ENCODE measurements at regions not wholly inside any gene's neighbourhood (a gene's known extent, or its start where the extent isn't known, plus 50 kb on each side); places are given as distances from the start of the nearest gene placed in this dataset.
"Not testable (repeated sequence)": the region's sequence is repeated elsewhere in the genome, so short reads cannot be mapped to it uniquely, and the experiment has no call there.

DNA sequence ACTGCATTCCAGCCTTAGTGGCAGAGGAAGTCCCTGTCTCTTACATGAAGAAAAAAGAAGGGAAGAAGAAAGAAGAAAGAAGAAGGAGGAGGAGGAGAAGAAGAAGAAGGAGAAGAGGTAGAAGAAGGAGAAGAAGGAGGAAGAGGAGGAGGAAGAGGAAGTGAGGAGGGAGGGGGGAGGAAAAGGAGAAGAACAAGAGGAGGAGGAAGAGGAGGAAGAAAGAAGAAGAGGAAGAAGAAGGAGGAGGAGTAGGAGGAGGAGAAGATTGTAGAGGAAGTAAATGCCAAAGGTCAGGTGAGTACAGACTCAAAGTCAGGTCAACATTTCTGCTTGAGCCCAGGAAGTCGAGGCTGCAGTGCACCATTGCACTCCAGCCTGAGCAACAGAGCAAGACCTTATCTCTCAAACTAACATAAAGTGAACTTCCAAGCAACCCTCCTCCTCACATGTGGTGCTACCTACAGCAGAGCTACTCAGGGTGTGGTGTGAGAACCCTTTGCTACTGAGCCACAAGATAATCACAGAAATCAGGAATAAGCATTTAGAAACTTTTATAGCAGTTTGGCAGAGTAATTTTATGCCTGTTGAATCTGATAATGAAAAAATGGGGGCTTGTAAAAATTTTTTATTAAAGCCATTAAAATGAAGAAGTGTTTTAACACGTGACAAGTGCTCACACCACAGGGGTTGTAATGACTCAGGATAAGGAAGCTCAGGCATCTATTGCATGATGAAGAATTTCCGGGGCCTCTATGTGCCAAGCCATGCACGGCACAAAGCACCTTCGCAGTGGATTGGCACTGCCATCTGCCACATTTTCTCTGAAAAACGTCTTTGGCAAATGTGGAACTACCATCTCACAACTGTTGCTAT is 224.9 kb upstream of the AUTS2 start:
- Mint-ChIP-seq H3K9me3 (no peaks in the 10 kb centered on the region), H3K36me3 (ENCODE audit: low read depth) (no peaks in the 10 kb centered on the region), H3K27me3 (ENCODE audit: low read depth) (no peaks in the 10 kb centered on the region), H3K4me1 (no peaks in the 10 kb centered on the region), H3K4me3 (no peak overlapping the region), H3K27ac (ENCODE audit: unreplicated experiment) (no peak overlapping the region)
- TF ChIP-seq, protein P1, sequence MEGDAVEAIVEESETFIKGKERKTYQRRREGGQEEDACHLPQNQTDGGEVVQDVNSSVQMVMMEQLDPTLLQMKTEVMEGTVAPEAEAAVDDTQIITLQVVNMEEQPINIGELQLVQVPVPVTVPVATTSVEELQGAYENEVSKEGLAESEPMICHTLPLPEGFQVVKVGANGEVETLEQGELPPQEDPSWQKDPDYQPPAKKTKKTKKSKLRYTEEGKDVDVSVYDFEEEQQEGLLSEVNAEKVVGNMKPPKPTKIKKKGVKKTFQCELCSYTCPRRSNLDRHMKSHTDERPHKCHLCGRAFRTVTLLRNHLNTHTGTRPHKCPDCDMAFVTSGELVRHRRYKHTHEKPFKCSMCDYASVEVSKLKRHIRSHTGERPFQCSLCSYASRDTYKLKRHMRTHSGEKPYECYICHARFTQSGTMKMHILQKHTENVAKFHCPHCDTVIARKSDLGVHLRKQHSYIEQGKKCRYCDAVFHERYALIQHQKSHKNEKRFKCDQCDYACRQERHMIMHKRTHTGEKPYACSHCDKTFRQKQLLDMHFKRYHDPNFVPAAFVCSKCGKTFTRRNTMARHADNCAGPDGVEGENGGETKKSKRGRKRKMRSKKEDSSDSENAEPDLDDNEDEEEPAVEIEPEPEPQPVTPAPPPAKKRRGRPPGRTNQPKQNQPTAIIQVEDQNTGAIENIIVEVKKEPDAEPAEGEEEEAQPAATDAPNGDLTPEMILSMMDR (conservative IDR thresholded peaks at IDR 0.05), result no peak
- no peak for DNase-seq (ENCODE audit: low read depth, low spot score)

DNA sequence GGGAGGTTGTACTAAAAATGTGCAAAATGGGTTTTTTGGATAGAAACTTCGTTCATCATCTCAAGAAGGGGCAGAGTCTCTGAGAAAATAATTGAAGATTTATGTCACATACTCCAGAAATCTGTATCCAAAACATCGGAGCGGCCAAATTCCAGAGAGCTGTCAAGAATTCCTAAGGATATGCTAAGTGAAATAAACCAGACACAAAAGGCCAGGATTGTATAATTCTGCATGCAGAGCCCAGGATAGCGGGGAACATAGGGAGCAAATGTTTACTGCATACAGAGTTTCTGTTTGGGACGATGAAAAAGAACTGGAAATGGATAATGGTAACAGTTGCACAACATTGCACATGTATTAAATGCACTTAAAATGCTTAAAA is 224.2 kb upstream of the AUTS2 start:
- Mint-ChIP-seq H3K9me3 (no peaks in the 10 kb centered on the region), H3K36me3 (ENCODE audit: low read depth) (no peaks in the 10 kb centered on the region), H3K27me3 (ENCODE audit: low read depth) (no peaks in the 10 kb centered on the region), H3K27ac (ENCODE audit: unreplicated experiment) (no peak overlapping the region), H3K4me3 (no peak overlapping the region), H3K4me1 (no peaks in the 10 kb centered on the region)
- no peak for DNase-seq (ENCODE audit: low read depth, low spot score)
- TF ChIP-seq, protein P1 (conservative IDR thresholded peaks at IDR 0.05), result no peak

DNA sequence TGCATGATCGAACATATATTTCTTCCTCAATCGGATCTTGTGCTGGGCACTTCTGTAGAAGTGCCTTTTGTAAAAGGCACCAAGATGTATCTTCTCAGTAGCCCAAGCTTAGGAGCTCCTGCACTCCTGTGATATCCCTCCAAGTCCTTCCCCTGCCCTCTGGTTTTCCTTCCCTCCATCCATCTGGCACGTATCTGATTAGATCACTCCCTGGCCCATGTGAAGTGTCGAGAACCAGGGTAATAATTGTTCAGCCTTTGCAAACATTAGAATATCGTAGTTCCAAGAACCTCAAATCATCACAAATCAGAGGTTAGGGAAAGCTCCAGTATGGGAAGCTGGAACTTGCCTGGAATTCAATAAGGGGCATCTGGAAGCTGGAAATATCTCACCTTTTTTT is 221.1 kb upstream of the AUTS2 start:
- Mint-ChIP-seq H3K27ac (ENCODE audit: unreplicated experiment) (no peak overlapping the region), H3K36me3 (ENCODE audit: low read depth) (no peaks in the 10 kb centered on the region), H3K9me3 (no peaks in the 10 kb centered on the region), H3K4me1 (no peaks in the 10 kb centered on the region), H3K27me3 (ENCODE audit: low read depth) (no peaks in the 10 kb centered on the region), H3K4me3 (no peak overlapping the region)
- TF ChIP-seq, protein P1 (conservative IDR thresholded peaks at IDR 0.05), result no peak
- DNase-seq (ENCODE audit: low read depth, low spot score), result no peak

DNA sequence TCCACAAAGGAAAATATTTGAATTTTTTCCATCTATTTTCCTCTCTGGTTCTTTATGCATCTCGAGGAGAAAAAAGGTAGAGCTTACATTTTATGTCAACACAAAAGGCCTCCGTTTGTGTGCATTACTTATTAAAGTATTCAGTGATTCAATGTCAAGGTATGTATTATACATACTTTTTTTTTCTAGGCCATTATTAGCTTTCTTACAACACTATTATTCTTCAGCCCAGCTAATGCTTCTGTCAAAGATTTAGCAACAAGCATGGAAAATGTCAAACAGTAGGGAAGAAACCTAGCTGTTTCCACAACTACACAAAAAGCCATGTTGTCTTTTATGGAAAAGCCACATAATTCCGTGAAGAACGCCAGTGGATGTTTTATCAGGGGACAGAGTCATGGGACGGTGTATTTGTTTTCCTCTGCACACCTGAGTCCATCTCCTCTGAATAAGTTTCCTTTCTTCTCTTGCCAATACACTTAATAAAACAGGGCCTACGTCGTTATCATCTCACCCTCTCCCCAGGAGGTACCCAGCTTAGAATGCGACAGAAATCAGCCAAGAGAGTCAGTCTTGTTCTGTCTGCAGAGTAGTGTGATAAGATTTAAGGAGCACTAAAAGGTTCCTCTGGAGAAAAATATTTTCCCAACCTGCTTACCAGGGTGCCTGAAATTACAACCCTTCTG is 209.7 kb upstream of the AUTS2 start:
- Mint-ChIP-seq H3K27me3 (ENCODE audit: low read depth) (no peaks in the 10 kb centered on the region), H3K9me3 (no peaks in the 10 kb centered on the region), H3K4me3 (no peak overlapping the region), H3K27ac (ENCODE audit: unreplicated experiment) (no peak overlapping the region), H3K4me1 (no peaks in the 10 kb centered on the region), H3K36me3 (ENCODE audit: low read depth) (no peaks in the 10 kb centered on the region)
- TF ChIP-seq, protein P1 (conservative IDR thresholded peaks at IDR 0.05), result no peak
- DNase-seq (ENCODE audit: low read depth, low spot score), result no peak

DNA sequence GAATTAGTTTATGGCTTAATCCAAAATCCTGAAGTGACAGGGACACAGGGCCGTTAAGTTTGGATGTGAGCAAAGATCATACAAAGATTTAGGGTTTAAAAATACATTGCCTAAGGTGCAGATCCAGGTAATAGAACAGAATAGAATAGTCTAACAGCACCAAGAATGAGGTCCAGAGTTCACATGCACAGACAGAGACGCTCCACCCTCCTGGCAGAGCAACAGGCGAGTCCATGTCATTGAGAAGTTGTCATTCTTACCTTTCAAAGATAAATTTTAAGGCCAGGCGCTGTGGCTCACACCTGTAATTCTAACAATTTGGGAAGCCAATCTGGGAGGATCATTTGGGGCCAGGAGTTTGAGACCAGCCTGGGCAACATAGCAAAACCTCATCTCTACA is 209.1 kb upstream of the AUTS2 start:
- H3K9me3 Mint-ChIP-seq, result no peaks in the 10 kb centered on the region
- TF ChIP-seq, protein P1 (conservative IDR thresholded peaks at IDR 0.05), result no peak
- no peak overlapping the region for H3K4me3 Mint-ChIP-seq
- DNase-seq (ENCODE audit: low read depth, low spot score), result no peak
- no peak overlapping the region for H3K27ac Mint-ChIP-seq (ENCODE audit: unreplicated experiment)
- H3K36me3 Mint-ChIP-seq (ENCODE audit: low read depth), result no peaks in the 10 kb centered on the region
- no peaks in the 10 kb centered on the region for H3K4me1 Mint-ChIP-seq
- no peaks in the 10 kb centered on the region for H3K27me3 Mint-ChIP-seq (ENCODE audit: low read depth)

DNA sequence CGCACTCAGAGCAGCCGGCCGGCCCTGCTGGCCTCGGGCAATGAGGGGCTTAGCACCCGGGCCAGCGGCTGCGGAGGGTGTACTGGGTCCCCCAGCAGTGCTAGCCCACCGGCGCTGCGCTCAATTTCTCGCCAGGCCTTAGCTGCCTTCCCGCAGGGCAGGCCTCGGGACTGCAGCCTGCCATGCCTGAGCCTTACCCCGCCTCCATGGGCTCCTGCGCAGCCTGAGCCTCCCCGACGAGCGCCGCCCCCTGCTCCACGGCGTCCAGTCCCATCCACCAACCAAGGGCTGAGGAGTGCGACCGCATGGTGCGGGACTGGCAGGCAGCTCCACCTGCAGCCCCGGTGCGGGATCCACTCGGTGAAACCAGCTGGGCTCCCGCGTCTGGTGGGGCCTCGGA is 204.4 kb upstream of the AUTS2 start:
- not testable (repeated sequence) for H3K27ac Mint-ChIP-seq (ENCODE audit: unreplicated experiment); H3K4me1 Mint-ChIP-seq; H3K36me3 Mint-ChIP-seq (ENCODE audit: low read depth); H3K4me3 Mint-ChIP-seq; DNase-seq (ENCODE audit: low read depth, low spot score); H3K27me3 Mint-ChIP-seq (ENCODE audit: low read depth); H3K9me3 Mint-ChIP-seq
